Hematopoietic multipotent progenitor cell treated with erythropoietin and hydrocortisone succinate and interleukin-3 and kit ligand, for 17 days (in vitro differentiated cells): ENCODE measurements at regions not wholly inside any gene's neighbourhood (a gene's known extent, or its start where the extent isn't known, plus 50 kb on each side); places are given as distances from the start of the nearest gene placed in this dataset.

Experiments used
- DNase-seq: peaks from one replicate; pipeline ENCODE4 v3.0.0-alpha.2; 2015; ENCODE audit warnings: low spot score

GRCh38 chr9:85428230-85428629 is 313.5 kb downstream of the AGTPBP1 start:
- no peak for DNase-seq

GRCh38 chr9:85427772-85428171 is 314.0 kb downstream of the AGTPBP1 start:
- DNase-seq = no peak

GRCh38 chr9:85425153-85425611 is 316.6 kb downstream of the AGTPBP1 start:
- DNase-seq = peak; percentile 18

- DNase-seq = no peak
These were observed 318.3 kb downstream of the AGTPBP1 start for GRCh38 chr9:85423422-85423821.

- DNase-seq = no peak
These were observed 320.1 kb downstream of the AGTPBP1 start for GRCh38 chr9:85421641-85422040.

- no peak for DNase-seq
These were observed 321.0 kb downstream of the AGTPBP1 start for GRCh38 chr9:85420750-85421149.

- no peak for DNase-seq
These were observed 324.1 kb downstream of the AGTPBP1 start for GRCh38 chr9:85417674-85418073.

GRCh38 chr9:85416715-85417114 is 325.0 kb downstream of the AGTPBP1 start:
- no peak for DNase-seq

GRCh38 chr9:85414390-85414789 is 327.4 kb downstream of the AGTPBP1 start:
- DNase-seq = no peak

GRCh38 chr9:85408494-85408893 is 333.3 kb downstream of the AGTPBP1 start:
- no peak for DNase-seq

- DNase-seq = no peak
These were observed 336.2 kb downstream of the AGTPBP1 start for GRCh38 chr9:85405566-85405950.

GRCh38 chr9:85404911-85405565 is 336.7 kb downstream of the AGTPBP1 start:
- DNase-seq = no peak

- DNase-seq = no peak
These were observed 339.2 kb downstream of the AGTPBP1 start for GRCh38 chr9:85402551-85402950.

- DNase-seq = no peak
These were observed 339.8 kb downstream of the AGTPBP1 start for GRCh38 chr9:85401998-85402397.

GRCh38 chr9:85397005-85397404 is 344.7 kb downstream of the AGTPBP1 start:
- DNase-seq = no peak

- DNase-seq = no peak
These were observed 349.5 kb downstream of the AGTPBP1 start for GRCh38 chr9:85392260-85392659.

- no peak for DNase-seq
These were observed 363.9 kb downstream of the AGTPBP1 start for GRCh38 chr9:85377731-85378289.

- DNase-seq = no peak
These were observed 373.0 kb downstream of the AGTPBP1 start for GRCh38 chr9:85368781-85369180.

- DNase-seq = no peak
These were observed 382.6 kb downstream of the AGTPBP1 start for GRCh38 chr9:85359161-85359560.

- no peak for DNase-seq
These were observed 392.7 kb downstream of the AGTPBP1 start for GRCh38 chr9:85349046-85349445.

- DNase-seq = no peak
These were observed 394.2 kb downstream of the AGTPBP1 start for GRCh38 chr9:85347541-85347940.

GRCh38 chr9:85344901-85345300 is 396.9 kb downstream of the AGTPBP1 start:
- DNase-seq = no peak

GRCh38 chr9:85339338-85339737 is 402.4 kb downstream of the AGTPBP1 start:
- DNase-seq = no peak

- no peak for DNase-seq
These were observed 407.5 kb downstream of the AGTPBP1 start for GRCh38 chr9:85334228-85334627.
